ENCODE measurements at regions not wholly inside any gene's neighbourhood (a gene's known extent, or its start where the extent isn't known, plus 50 kb on each side); places are given as distances from the start of the nearest gene placed in this dataset.

- TF ChIP-seq, protein P1, sequence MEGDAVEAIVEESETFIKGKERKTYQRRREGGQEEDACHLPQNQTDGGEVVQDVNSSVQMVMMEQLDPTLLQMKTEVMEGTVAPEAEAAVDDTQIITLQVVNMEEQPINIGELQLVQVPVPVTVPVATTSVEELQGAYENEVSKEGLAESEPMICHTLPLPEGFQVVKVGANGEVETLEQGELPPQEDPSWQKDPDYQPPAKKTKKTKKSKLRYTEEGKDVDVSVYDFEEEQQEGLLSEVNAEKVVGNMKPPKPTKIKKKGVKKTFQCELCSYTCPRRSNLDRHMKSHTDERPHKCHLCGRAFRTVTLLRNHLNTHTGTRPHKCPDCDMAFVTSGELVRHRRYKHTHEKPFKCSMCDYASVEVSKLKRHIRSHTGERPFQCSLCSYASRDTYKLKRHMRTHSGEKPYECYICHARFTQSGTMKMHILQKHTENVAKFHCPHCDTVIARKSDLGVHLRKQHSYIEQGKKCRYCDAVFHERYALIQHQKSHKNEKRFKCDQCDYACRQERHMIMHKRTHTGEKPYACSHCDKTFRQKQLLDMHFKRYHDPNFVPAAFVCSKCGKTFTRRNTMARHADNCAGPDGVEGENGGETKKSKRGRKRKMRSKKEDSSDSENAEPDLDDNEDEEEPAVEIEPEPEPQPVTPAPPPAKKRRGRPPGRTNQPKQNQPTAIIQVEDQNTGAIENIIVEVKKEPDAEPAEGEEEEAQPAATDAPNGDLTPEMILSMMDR (IDR thresholded peaks at IDR 0.05; ENCODE audit: low read length) = no peak
- no peak for TF ChIP-seq EZH2 (IDR thresholded peaks at IDR 0.05; ENCODE audit: borderline replicate concordance, low read length)
Measured at GRCh38 chr12:84793558-84794367, 118.8 kb downstream of the SLC6A15 start.
